LHCN-M2 (cell line): ENCODE measurements at regions not wholly inside any gene's neighbourhood (a gene's known extent, or its start where the extent isn't known, plus 50 kb on each side); places are given as distances from the start of the nearest gene placed in this dataset.
A peak's percentile ranks its signal among the peaks of the same experiment; 100 is the strongest.
"Not testable (repeated sequence)": the region's sequence is repeated elsewhere in the genome, so short reads cannot be mapped to it uniquely, and the experiment has no call there.

Experiments
- DNase-seq: peaks from one replicate; pipeline ENCODE4 v3.0.0-alpha.2; 2012; ENCODE audit warnings: low read depth

GRCh38 chr2:113341191-113341869, 62.6 kb upstream of the PAX8 start:
- DNase-seq: no peak

- DNase-seq: no peak
Measured at GRCh38 chr2:113337809-113338208, 59.1 kb upstream of the PAX8 start.

GRCh38 chr2:113336040-113336439, 57.3 kb upstream of the PAX8 start:
- peak; percentile 57 for DNase-seq

DNA sequence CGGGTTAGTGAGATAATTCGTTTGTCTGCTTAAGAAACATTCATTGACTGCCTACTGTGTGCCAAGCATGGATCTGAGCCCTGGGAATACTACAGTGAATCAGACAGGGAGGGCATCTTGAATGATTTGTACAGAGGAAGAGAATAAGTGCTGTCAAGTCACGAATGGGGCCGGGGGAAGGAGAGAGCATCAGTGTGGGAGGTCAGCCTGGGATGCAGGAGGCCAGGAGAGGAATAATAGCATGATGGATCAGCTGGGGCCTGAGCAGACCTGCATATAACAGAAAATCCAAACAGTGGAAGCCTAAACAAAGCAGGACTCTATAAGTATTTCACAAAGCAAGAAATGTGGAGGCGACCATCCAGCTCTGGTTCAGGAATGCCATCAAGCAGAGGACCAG, 55.4 kb upstream of the PAX8 start:
- DNase-seq: no peak

GRCh38 chr2:113333735-113334134, 55.0 kb upstream of the PAX8 start:
- DNase-seq: not testable (repeated sequence)

GRCh38 chr2:113330060-113330767, 51.5 kb upstream of the PAX8 start:
- DNase-seq: peak; percentile 27

GRCh38 chr2:113328973-113329372, 50.3 kb upstream of the PAX8 start:
- peak; percentile 69 for DNase-seq

- DNase-seq: peak; percentile 47
Measured at GRCh38 chr2:113328572-113328971, 49.9 kb upstream of the PAX8 start.
